ENCODE measurements at regions not wholly inside any gene's neighbourhood (a gene's known extent, or its start where the extent isn't known, plus 50 kb on each side); places are given as distances from the start of the nearest gene placed in this dataset.

GRCh38 chr11:15730263-15730994 is 615.7 kb downstream of the INSC start:
- no peak for TF ChIP-seq CTCF (IDR thresholded peaks at IDR 0.05; ENCODE audit: low read depth, low read length, missing control alignments)
- DNase-seq (ENCODE audit: low read depth) = no peak
- H3K4me3 ChIP-seq (ENCODE audit: low read depth, low read length) = no peak overlapping the region

GRCh38 chr11:15730995-15731385 is 616.3 kb downstream of the INSC start:
- no peak overlapping the region for H3K4me3 ChIP-seq (ENCODE audit: low read depth, low read length)
- no peak for TF ChIP-seq CTCF (IDR thresholded peaks at IDR 0.05; ENCODE audit: low read depth, low read length, missing control alignments)
- DNase-seq (ENCODE audit: low read depth) = no peak

GRCh38 chr11:15735706-15736105 is 620.6 kb downstream of the SOX6 start:
- H3K4me3 ChIP-seq (ENCODE audit: low read depth, low read length) = no peak overlapping the region
- no peak for DNase-seq (ENCODE audit: low read depth)
- TF ChIP-seq CTCF (IDR thresholded peaks at IDR 0.05; ENCODE audit: low read depth, low read length, missing control alignments) = no peak

GRCh38 chr11:15737320-15737719 is 619.0 kb downstream of the SOX6 start:
- no peak for DNase-seq (ENCODE audit: low read depth)
- H3K4me3 ChIP-seq (ENCODE audit: low read depth, low read length) = no peak overlapping the region
- no peak for TF ChIP-seq CTCF (IDR thresholded peaks at IDR 0.05; ENCODE audit: low read depth, low read length, missing control alignments)

GRCh38 chr11:15738931-15739330 is 617.4 kb downstream of the SOX6 start:
- TF ChIP-seq CTCF (IDR thresholded peaks at IDR 0.05; ENCODE audit: low read depth, low read length, missing control alignments) = no peak
- H3K4me3 ChIP-seq (ENCODE audit: low read depth, low read length) = no peak overlapping the region
- no peak for DNase-seq (ENCODE audit: low read depth)

GRCh38 chr11:15742626-15743519 is 613.5 kb downstream of the SOX6 start:
- TF ChIP-seq CTCF (IDR thresholded peaks at IDR 0.05; ENCODE audit: low read depth, low read length, missing control alignments) = no peak
- no peak overlapping the region for H3K4me3 ChIP-seq (ENCODE audit: low read depth, low read length)
- no peak for DNase-seq (ENCODE audit: low read depth)
